ENCODE measurements at regions not wholly inside any gene's neighbourhood (a gene's known extent, or its start where the extent isn't known, plus 50 kb on each side); places are given as distances from the start of the nearest gene placed in this dataset.
A peak's percentile ranks its signal among the peaks of the same experiment; 100 is the strongest.
"Not testable (repeated sequence)": the region's sequence is repeated elsewhere in the genome, so short reads cannot be mapped to it uniquely, and the experiment has no call there.

- intact Hi-C loops (cut with micrococcal nuclease), result no loop called here
- no peak for TF ChIP-seq CTCF (IDR thresholded peaks at IDR 0.05; ENCODE audit: borderline replicate concordance)
- Histone ChIP-seq H3K9me3 (replicated peaks) (no peaks in the 10 kb centered on the region), H3K4me3 (no peak overlapping the region), H3K36me3 (no peaks in the 10 kb centered on the region), H3K27ac (replicated peaks) (no peak overlapping the region), H3K4me1 (peaks cover 5% of the 10 kb centered on the region), H3K27me3 (ENCODE audit: low read depth) (no peaks in the 10 kb centered on the region)
- no peak for DNase-seq
Measured at GRCh38 chr17:70597774-70598173, 428.4 kb downstream of the KCNJ2 start.

GRCh38 chr17:70599198-70599597 is 429.9 kb downstream of the KCNJ2 start:
- Histone ChIP-seq H3K9me3 (replicated peaks) (no peaks in the 10 kb centered on the region), H3K27ac (replicated peaks) (no peak overlapping the region), H3K27me3 (ENCODE audit: low read depth) (no peaks in the 10 kb centered on the region), H3K4me1 (peaks cover 5% of the 10 kb centered on the region), H3K36me3 (no peaks in the 10 kb centered on the region), H3K4me3 (no peak overlapping the region)
- intact Hi-C loops (cut with micrococcal nuclease), result no loop called here
- DNase-seq, result no peak
- no peak for TF ChIP-seq CTCF (IDR thresholded peaks at IDR 0.05; ENCODE audit: borderline replicate concordance)

GRCh38 chr17:70599945-70600344 is 430.6 kb downstream of the KCNJ2 start:
- H3K4me3 ChIP-seq; H3K9me3 ChIP-seq (replicated peaks); H3K27ac ChIP-seq (replicated peaks); H3K36me3 ChIP-seq; DNase-seq; H3K27me3 ChIP-seq (ENCODE audit: low read depth); H3K4me1 ChIP-seq: not testable (repeated sequence)
- intact Hi-C loops (cut with micrococcal nuclease), result loop anchor here (10.0 kb wide), 1 partner anchor 65 kb away; no protein-coding TSS in a partner anchor

- H3K9me3 ChIP-seq (replicated peaks), result no peaks in the 10 kb centered on the region
- no peaks in the 10 kb centered on the region for H3K4me1 ChIP-seq
- H3K27me3 ChIP-seq (ENCODE audit: low read depth), result no peaks in the 10 kb centered on the region
- no peak overlapping the region for H3K27ac ChIP-seq (replicated peaks)
- H3K36me3 ChIP-seq, result no peaks in the 10 kb centered on the region
- intact Hi-C loops (cut with micrococcal nuclease), result loop anchor here (10.0 kb wide), 1 partner anchor 68 kb away; no protein-coding TSS in a partner anchor
- DNase-seq, result no peak
- H3K4me3 ChIP-seq, result no peak overlapping the region
- no peak for TF ChIP-seq CTCF (IDR thresholded peaks at IDR 0.05; ENCODE audit: borderline replicate concordance)
Measured at GRCh38 chr17:70603226-70603625, 433.9 kb downstream of the KCNJ2 start.

GRCh38 chr17:70604854-70605253 is 435.5 kb downstream of the KCNJ2 start:
- Histone ChIP-seq H3K9me3 (replicated peaks) (no peaks in the 10 kb centered on the region), H3K4me1 (no peaks in the 10 kb centered on the region), H3K27ac (replicated peaks) (peak overlapping the region; percentile 18), H3K4me3 (no peak overlapping the region), H3K27me3 (ENCODE audit: low read depth) (no peaks in the 10 kb centered on the region), H3K36me3 (no peaks in the 10 kb centered on the region)
- TF ChIP-seq CTCF (IDR thresholded peaks at IDR 0.05; ENCODE audit: borderline replicate concordance), result no peak
- intact Hi-C loops (cut with micrococcal nuclease), result loop anchor here (10.0 kb wide), 1 partner anchor 70 kb away; no protein-coding TSS in a partner anchor
- DNase-seq, result no peak

GRCh38 chr17:70606086-70606485 is 436.8 kb downstream of the KCNJ2 start:
- Histone ChIP-seq H3K27me3 (ENCODE audit: low read depth) (no peaks in the 10 kb centered on the region), H3K36me3 (no peaks in the 10 kb centered on the region), H3K4me1 (no peaks in the 10 kb centered on the region), H3K4me3 (no peak overlapping the region), H3K9me3 (replicated peaks) (no peaks in the 10 kb centered on the region), H3K27ac (replicated peaks) (no peak overlapping the region)
- no peak for DNase-seq
- intact Hi-C loops (cut with micrococcal nuclease), result loop anchor here (10.0 kb wide), 1 partner anchor 71 kb away; no protein-coding TSS in a partner anchor
- no peak for TF ChIP-seq CTCF (IDR thresholded peaks at IDR 0.05; ENCODE audit: borderline replicate concordance)
